ENCODE measurements at regions not wholly inside any gene's neighbourhood (a gene's known extent, or its start where the extent isn't known, plus 50 kb on each side); places are given as distances from the start of the nearest gene placed in this dataset.

GRCh38 chr9:16325966-16326365 lies 544.5 kb downstream of the BNC2 start:
- Histone ChIP-seq H3K4me3 (ENCODE audit: low read depth, low read length, poor library complexity, severe bottlenecking) (no peak overlapping the region), H3K27ac (ENCODE audit: low read depth, low read length, poor library complexity, severe bottlenecking) (no peak overlapping the region), H4K20me1 (ENCODE audit: insufficient read depth, low read length) (no peaks in the 10 kb centered on the region), H3K9me3 (ENCODE audit: low read length) (no peaks in the 10 kb centered on the region), H3K4me2 (ENCODE audit: low read length) (no peak overlapping the region), H3K36me3 (ENCODE audit: insufficient read depth, low read length) (no peaks in the 10 kb centered on the region), H3K4me1 (ENCODE audit: insufficient read depth, low read length, poor library complexity, severe bottlenecking) (no peaks in the 10 kb centered on the region), H3K79me2 (ENCODE audit: insufficient read depth, low read depth, low read length) (no peaks in the 10 kb centered on the region), H2AFZ (ENCODE audit: low read length) (no peak overlapping the region), H3K9me2 (ENCODE audit: insufficient read depth, low read length) (no peaks in the 10 kb centered on the region)
- intact Hi-C loops (cut with micrococcal nuclease; ENCODE audit: unreplicated experiment): no loop called here
- DNase-seq (ENCODE audit: low spot score): no peak
- ChIA-PET POLR2A (no interaction called here), CTCF (ENCODE audit: unreplicated experiment) (no interaction called here)
- no peak for TF ChIP-seq CTCF (conservative IDR thresholded peaks at IDR 0.05; ENCODE audit: low read length)
- no peak for TF ChIP-seq EZH2phosphoT487 (IDR thresholded peaks at IDR 0.05; ENCODE audit: borderline replicate concordance, low read depth, low read length)
- BruUV-seq (replicated peaks): no TSS peak

DNA sequence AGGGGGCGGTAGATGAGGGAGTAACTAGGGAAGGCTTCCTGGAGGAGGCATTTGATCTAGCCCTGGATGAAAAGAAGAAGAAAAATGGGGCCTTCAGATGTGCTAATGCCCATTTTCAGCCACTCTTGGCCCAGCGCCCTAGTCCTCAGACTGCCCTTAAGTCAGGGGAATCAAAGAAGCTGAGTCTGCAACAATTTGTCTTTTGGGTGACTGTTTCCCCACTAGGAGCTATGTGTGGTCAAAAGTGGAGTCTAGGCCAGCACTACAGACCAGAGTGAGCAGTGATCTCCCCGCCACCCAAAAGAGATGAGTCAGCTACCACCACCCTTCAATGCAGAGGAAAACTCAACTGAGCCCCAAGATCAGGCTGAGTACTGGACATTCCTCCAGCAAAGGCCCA lies 542.1 kb downstream of the BNC2 start:
- no peak overlapping the region for H3K4me2 ChIP-seq (ENCODE audit: low read length)
- H3K79me2 ChIP-seq (ENCODE audit: insufficient read depth, low read depth, low read length): no peaks in the 10 kb centered on the region
- H3K9me3 ChIP-seq (ENCODE audit: low read length): no peaks in the 10 kb centered on the region
- no peaks in the 10 kb centered on the region for H4K20me1 ChIP-seq (ENCODE audit: insufficient read depth, low read length)
- no peak overlapping the region for H3K4me3 ChIP-seq (ENCODE audit: low read depth, low read length, poor library complexity, severe bottlenecking)
- CTCF ChIA-PET (ENCODE audit: unreplicated experiment): interaction anchor here (0.6 kb wide), 1 partner anchor 70 kb away, joined by 3 read pairs; no protein-coding TSS in a partner anchor
- no peak overlapping the region for H2AFZ ChIP-seq (ENCODE audit: low read length)
- H3K4me1 ChIP-seq (ENCODE audit: insufficient read depth, low read length, poor library complexity, severe bottlenecking): no peaks in the 10 kb centered on the region
- POLR2A ChIA-PET: interaction anchor here (0.9 kb wide), 1 partner anchor 25 kb away, joined by 3 read pairs; no protein-coding TSS in a partner anchor
- H3K36me3 ChIP-seq (ENCODE audit: insufficient read depth, low read length): no peaks in the 10 kb centered on the region
- TF ChIP-seq EZH2phosphoT487 (IDR thresholded peaks at IDR 0.05; ENCODE audit: borderline replicate concordance, low read depth, low read length) (no peak), CTCF (conservative IDR thresholded peaks at IDR 0.05; ENCODE audit: low read length) (no peak)
- intact Hi-C loops (cut with micrococcal nuclease; ENCODE audit: unreplicated experiment): no loop called here
- no peak for DNase-seq (ENCODE audit: low spot score)
- no TSS peak for BruUV-seq (replicated peaks)
- no peak overlapping the region for H3K27ac ChIP-seq (ENCODE audit: low read depth, low read length, poor library complexity, severe bottlenecking)
- no peaks in the 10 kb centered on the region for H3K9me2 ChIP-seq (ENCODE audit: insufficient read depth, low read length)

GRCh38 chr9:16329671-16330113 lies 540.8 kb downstream of the BNC2 start:
- intact Hi-C loops (cut with micrococcal nuclease; ENCODE audit: unreplicated experiment): no loop called here
- ChIA-PET POLR2A (no interaction called here), CTCF (ENCODE audit: unreplicated experiment) (no interaction called here)
- Histone ChIP-seq H3K4me1 (ENCODE audit: insufficient read depth, low read length, poor library complexity, severe bottlenecking) (no peaks in the 10 kb centered on the region), H3K9me3 (ENCODE audit: low read length) (no peaks in the 10 kb centered on the region), H3K36me3 (ENCODE audit: insufficient read depth, low read length) (no peaks in the 10 kb centered on the region), H2AFZ (ENCODE audit: low read length) (no peak overlapping the region), H3K9me2 (ENCODE audit: insufficient read depth, low read length) (no peaks in the 10 kb centered on the region), H3K4me3 (ENCODE audit: low read depth, low read length, poor library complexity, severe bottlenecking) (no peak overlapping the region), H4K20me1 (ENCODE audit: insufficient read depth, low read length) (no peaks in the 10 kb centered on the region), H3K4me2 (ENCODE audit: low read length) (no peak overlapping the region), H3K79me2 (ENCODE audit: insufficient read depth, low read depth, low read length) (no peaks in the 10 kb centered on the region), H3K27ac (ENCODE audit: low read depth, low read length, poor library complexity, severe bottlenecking) (no peak overlapping the region)
- TF ChIP-seq EZH2phosphoT487 (IDR thresholded peaks at IDR 0.05; ENCODE audit: borderline replicate concordance, low read depth, low read length): no peak
- TF ChIP-seq CTCF (conservative IDR thresholded peaks at IDR 0.05; ENCODE audit: low read length): no peak
- no peak for DNase-seq (ENCODE audit: low spot score)
- no TSS peak for BruUV-seq (replicated peaks)
